ENCODE measurements at regions not wholly inside any gene's neighbourhood (a gene's known extent, or its start where the extent isn't known, plus 50 kb on each side); places are given as distances from the start of the nearest gene placed in this dataset.

DNA sequence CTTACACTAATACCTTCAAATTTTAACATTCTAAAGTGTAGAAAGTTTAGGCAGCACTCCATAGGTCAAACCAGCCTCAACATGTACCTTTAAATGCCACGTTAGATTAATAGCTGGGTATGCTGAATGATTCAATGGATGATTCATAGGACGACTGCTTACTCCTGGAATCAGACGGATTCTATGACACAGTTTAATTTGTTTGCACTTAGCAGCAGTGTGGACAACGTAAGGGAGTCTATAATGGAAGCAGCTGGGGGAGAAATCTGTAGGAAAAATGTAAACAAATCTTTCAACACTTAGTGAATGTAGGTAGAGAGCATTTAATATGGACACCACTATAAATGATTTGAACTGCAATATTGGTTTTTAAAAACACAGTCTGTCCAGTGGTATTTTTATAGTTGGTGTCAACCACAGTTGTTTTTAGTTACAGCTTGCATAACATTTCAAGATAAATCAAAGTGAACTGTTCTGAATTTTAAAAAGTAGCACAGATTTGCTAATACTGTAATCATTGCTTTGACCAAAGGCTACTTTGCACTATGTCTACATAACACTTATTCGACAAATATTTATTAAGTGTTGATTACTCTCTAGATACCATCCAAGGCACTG lies 701.5 kb upstream of the MEF2C start:
- Histone ChIP-seq H3K36me3 (ENCODE audit: control insufficient read depth, insufficient read depth, low read length) (no peaks in the 10 kb centered on the region), H3K4me3 (ENCODE audit: low read depth, low read length) (no peak overlapping the region), H3K4me1 (ENCODE audit: control insufficient read depth, insufficient read depth, low read length) (no peaks in the 10 kb centered on the region), H3K27me3 (ENCODE audit: control insufficient read depth, insufficient read depth, low read length) (no peaks in the 10 kb centered on the region), H3K9me3 (ENCODE audit: control insufficient read depth, insufficient read depth, low read length) (no peaks in the 10 kb centered on the region), H3K27ac (ENCODE audit: low read depth, low read length) (no peak overlapping the region)
- WGBS (ENCODE audit: insufficient coverage) = no CpG with 5 or more reads among the region's 5 CpGs
- no peak for DNase-seq (ENCODE audit: low read depth in 4 of 6, low spot score in 6 of 6)

DNA sequence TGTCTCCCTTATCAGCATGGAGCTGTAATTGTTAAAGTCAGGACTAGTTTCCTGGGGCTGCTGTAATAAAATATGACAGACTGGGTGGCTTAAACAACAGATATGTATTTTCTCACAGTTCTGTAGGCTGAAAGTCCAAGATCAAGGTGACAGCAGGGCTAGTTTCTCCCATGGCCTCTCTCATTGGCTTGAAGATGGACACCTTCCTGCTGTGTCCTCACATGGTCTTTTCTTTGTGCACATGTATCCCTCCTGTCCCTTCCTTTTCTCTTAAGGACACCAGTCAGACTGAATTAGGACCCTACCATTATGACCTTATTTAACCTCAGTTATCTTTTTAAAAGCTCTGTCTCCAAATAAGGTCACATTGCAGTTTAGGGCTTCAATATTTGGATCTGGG lies 700.5 kb upstream of the MEF2C start:
- Histone ChIP-seq H3K4me1 (ENCODE audit: control insufficient read depth, insufficient read depth, low read length) (no peaks in the 10 kb centered on the region), H3K36me3 (ENCODE audit: control insufficient read depth, insufficient read depth, low read length) (no peaks in the 10 kb centered on the region), H3K27me3 (ENCODE audit: control insufficient read depth, insufficient read depth, low read length) (no peaks in the 10 kb centered on the region), H3K4me3 (ENCODE audit: low read depth, low read length) (no peak overlapping the region), H3K27ac (ENCODE audit: low read depth, low read length) (no peak overlapping the region), H3K9me3 (ENCODE audit: control insufficient read depth, insufficient read depth, low read length) (no peaks in the 10 kb centered on the region)
- DNase-seq (ENCODE audit: low read depth in 4 of 6, low spot score in 6 of 6) = no peak

GRCh38 chr5:89582768-89583339 lies 699.9 kb upstream of the MEF2C start:
- Histone ChIP-seq H3K4me1 (ENCODE audit: control insufficient read depth, insufficient read depth, low read length) (no peaks in the 10 kb centered on the region), H3K27me3 (ENCODE audit: control insufficient read depth, insufficient read depth, low read length) (no peaks in the 10 kb centered on the region), H3K4me3 (ENCODE audit: low read depth, low read length) (no peak overlapping the region), H3K27ac (ENCODE audit: low read depth, low read length) (no peak overlapping the region), H3K9me3 (ENCODE audit: control insufficient read depth, insufficient read depth, low read length) (no peaks in the 10 kb centered on the region), H3K36me3 (ENCODE audit: control insufficient read depth, insufficient read depth, low read length) (no peaks in the 10 kb centered on the region)
- no CpG with 5 or more reads among the region's 1 CpG for WGBS (ENCODE audit: insufficient coverage)
- no peak for DNase-seq (ENCODE audit: low read depth in 4 of 6, low spot score in 6 of 6)

GRCh38 chr5:89580976-89581375 lies 698.0 kb upstream of the MEF2C start:
- 83% methylated on average over 1 of the region's 2 CpGs for WGBS (ENCODE audit: insufficient coverage)
- Histone ChIP-seq H3K4me1 (ENCODE audit: control insufficient read depth, insufficient read depth, low read length) (no peaks in the 10 kb centered on the region), H3K27ac (ENCODE audit: low read depth, low read length) (no peak overlapping the region), H3K9me3 (ENCODE audit: control insufficient read depth, insufficient read depth, low read length) (no peaks in the 10 kb centered on the region), H3K36me3 (ENCODE audit: control insufficient read depth, insufficient read depth, low read length) (no peaks in the 10 kb centered on the region), H3K4me3 (ENCODE audit: low read depth, low read length) (no peak overlapping the region), H3K27me3 (ENCODE audit: control insufficient read depth, insufficient read depth, low read length) (no peaks in the 10 kb centered on the region)
- no peak for DNase-seq (ENCODE audit: low read depth in 4 of 6, low spot score in 6 of 6)

DNA sequence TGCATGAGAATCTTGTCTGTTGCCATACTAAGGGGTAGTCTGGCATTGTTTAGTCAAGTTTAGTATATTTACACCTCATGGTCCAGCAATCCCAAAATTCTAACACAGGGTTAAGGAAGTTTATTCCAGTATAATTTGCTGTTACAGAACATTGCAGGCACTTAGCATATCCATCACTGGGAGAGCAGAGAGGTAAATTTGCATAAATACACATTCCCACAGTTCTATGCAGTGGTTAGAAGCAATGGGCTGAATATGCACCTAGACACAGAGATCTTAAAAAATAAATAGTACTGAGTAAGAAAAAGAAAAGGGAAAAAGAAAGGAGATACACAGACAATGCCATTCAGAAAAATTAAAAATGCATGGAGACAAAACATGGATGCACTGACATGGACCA lies 692.3 kb upstream of the MEF2C start:
- no peak overlapping the region for H3K4me3 ChIP-seq (ENCODE audit: low read depth, low read length)
- no peaks in the 10 kb centered on the region for H3K27me3 ChIP-seq (ENCODE audit: control insufficient read depth, insufficient read depth, low read length)
- no peaks in the 10 kb centered on the region for H3K36me3 ChIP-seq (ENCODE audit: control insufficient read depth, insufficient read depth, low read length)
- no peaks in the 10 kb centered on the region for H3K9me3 ChIP-seq (ENCODE audit: control insufficient read depth, insufficient read depth, low read length)
- DNase-seq (ENCODE audit: low read depth in 4 of 6, low spot score in 6 of 6) = no peak
- no peak overlapping the region for H3K27ac ChIP-seq (ENCODE audit: low read depth, low read length)
- no peaks in the 10 kb centered on the region for H3K4me1 ChIP-seq (ENCODE audit: control insufficient read depth, insufficient read depth, low read length)

- Histone ChIP-seq H3K27ac (ENCODE audit: low read depth, low read length) (no peak overlapping the region), H3K4me1 (ENCODE audit: control insufficient read depth, insufficient read depth, low read length) (no peaks in the 10 kb centered on the region), H3K36me3 (ENCODE audit: control insufficient read depth, insufficient read depth, low read length) (no peaks in the 10 kb centered on the region), H3K9me3 (ENCODE audit: control insufficient read depth, insufficient read depth, low read length) (no peaks in the 10 kb centered on the region), H3K27me3 (ENCODE audit: control insufficient read depth, insufficient read depth, low read length) (no peaks in the 10 kb centered on the region), H3K4me3 (ENCODE audit: low read depth, low read length) (no peak overlapping the region)
- 58% methylated on average over 2 of the region's 4 CpGs for WGBS (ENCODE audit: insufficient coverage)
- DNase-seq (ENCODE audit: low read depth in 4 of 6, low spot score in 6 of 6) = peak; percentile 12 to 72 (median 34)
Measured at GRCh38 chr5:89573345-89573744, 690.4 kb upstream of the MEF2C start.

DNA sequence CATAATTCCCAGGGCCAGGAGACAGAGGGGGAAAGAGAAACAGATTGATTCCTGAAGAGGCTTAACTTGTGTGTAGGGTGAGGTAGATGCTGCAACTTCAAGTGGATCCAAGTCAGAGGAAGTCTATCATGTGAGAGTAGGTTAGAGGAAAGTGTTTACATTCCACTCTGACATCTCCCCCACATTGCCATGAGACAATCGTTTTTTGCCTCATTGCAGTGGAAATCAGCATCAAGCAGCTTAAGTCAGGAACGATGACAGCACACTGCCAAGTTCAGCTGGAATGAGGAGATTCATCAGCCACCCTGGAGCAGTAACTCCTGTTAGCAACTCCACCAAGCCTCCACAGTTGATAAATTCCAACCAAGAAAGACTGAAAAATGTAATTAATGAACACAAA lies 689.7 kb upstream of the MEF2C start:
- DNase-seq (ENCODE audit: low read depth in 4 of 6, low spot score in 6 of 6) = peak in 2 of 6 donors; percentile 7 to 20
- Histone ChIP-seq H3K4me1 (ENCODE audit: control insufficient read depth, insufficient read depth, low read length) (no peaks in the 10 kb centered on the region), H3K9me3 (ENCODE audit: control insufficient read depth, insufficient read depth, low read length) (no peaks in the 10 kb centered on the region), H3K27ac (ENCODE audit: low read depth, low read length) (no peak overlapping the region), H3K36me3 (ENCODE audit: control insufficient read depth, insufficient read depth, low read length) (no peaks in the 10 kb centered on the region), H3K4me3 (ENCODE audit: low read depth, low read length) (no peak overlapping the region), H3K27me3 (ENCODE audit: control insufficient read depth, insufficient read depth, low read length) (no peaks in the 10 kb centered on the region)
- WGBS (ENCODE audit: insufficient coverage) = 60% methylated on average over 1 of the region's 2 CpGs

DNA sequence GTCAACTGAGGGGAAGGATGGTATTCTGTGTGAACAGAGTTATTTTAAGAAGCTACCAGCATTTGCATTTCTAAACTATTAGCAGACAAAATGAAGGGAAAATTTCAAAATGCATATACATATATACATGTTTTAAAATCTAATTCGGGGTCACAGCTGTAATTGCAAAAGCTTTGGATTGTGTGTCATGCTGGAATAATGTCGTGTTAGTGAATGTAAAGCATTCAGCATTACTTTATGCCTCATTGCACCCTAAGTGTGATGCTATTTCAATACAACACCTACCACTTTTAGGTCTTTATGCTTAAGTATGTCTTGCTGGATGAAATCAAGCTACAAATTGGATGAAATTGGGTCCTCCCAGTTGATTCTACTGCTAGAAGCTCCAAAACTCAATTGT lies 687.6 kb upstream of the MEF2C start:
- Histone ChIP-seq H3K36me3 (ENCODE audit: control insufficient read depth, insufficient read depth, low read length) (no peaks in the 10 kb centered on the region), H3K4me3 (ENCODE audit: low read depth, low read length) (no peak overlapping the region), H3K4me1 (ENCODE audit: control insufficient read depth, insufficient read depth, low read length) (no peaks in the 10 kb centered on the region), H3K27ac (ENCODE audit: low read depth, low read length) (no peak overlapping the region), H3K9me3 (ENCODE audit: control insufficient read depth, insufficient read depth, low read length) (no peaks in the 10 kb centered on the region), H3K27me3 (ENCODE audit: control insufficient read depth, insufficient read depth, low read length) (no peaks in the 10 kb centered on the region)
- no CpG with 5 or more reads among the region's 2 CpGs for WGBS (ENCODE audit: insufficient coverage)
- DNase-seq (ENCODE audit: low read depth in 4 of 6, low spot score in 6 of 6) = peak in 1 of 6 donors; percentile 48

DNA sequence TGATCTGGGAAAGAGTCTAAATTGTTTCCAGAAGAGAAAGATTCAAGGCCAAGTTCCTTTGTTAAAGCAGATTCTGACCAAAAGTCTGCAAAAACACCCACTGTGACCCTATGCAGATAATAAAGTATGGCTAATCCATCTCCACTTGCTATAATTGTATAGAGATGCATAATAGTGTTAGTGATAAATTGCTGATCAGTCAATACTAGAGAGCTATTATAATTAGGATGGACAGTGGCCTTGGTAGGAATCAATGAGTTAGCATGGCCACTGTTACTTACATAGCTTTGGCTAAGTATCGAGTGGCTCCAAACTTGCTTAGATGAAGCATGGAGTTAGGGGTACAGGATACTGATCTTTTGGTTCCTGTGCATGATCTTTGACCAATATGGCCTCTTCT lies 683.4 kb upstream of the MEF2C start:
- Histone ChIP-seq H3K4me1 (ENCODE audit: control insufficient read depth, insufficient read depth, low read length) (no peaks in the 10 kb centered on the region), H3K36me3 (ENCODE audit: control insufficient read depth, insufficient read depth, low read length) (no peaks in the 10 kb centered on the region), H3K9me3 (ENCODE audit: control insufficient read depth, insufficient read depth, low read length) (no peaks in the 10 kb centered on the region), H3K27ac (ENCODE audit: low read depth, low read length) (no peak overlapping the region), H3K4me3 (ENCODE audit: low read depth, low read length) (no peak overlapping the region), H3K27me3 (ENCODE audit: control insufficient read depth, insufficient read depth, low read length) (no peaks in the 10 kb centered on the region)
- DNase-seq (ENCODE audit: low read depth in 4 of 6, low spot score in 6 of 6) = no peak
- 86% methylated on average over 1 of the region's 1 CpG for WGBS (ENCODE audit: insufficient coverage)

DNA sequence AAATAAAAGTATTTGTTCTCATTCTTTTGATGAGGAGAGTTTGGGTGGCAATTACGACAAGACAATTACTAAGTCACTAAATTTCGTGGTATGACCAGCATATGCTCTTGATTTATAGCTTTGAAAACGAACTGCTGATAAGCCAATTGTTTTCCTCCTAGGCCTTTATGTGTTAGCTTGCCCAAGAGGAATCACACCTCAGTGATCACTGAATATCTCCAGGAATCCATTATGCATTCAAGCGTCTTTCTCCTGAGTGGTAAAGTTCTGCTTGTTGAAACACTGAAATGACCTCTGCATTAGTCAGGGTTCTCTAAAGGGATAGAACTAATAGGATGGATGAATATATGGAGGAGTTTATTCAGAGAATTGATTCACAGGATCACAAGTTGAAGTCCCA lies 677.7 kb upstream of the MEF2C start:
- Histone ChIP-seq H3K27me3 (ENCODE audit: control insufficient read depth, insufficient read depth, low read length) (no peaks in the 10 kb centered on the region), H3K9me3 (ENCODE audit: control insufficient read depth, insufficient read depth, low read length) (no peaks in the 10 kb centered on the region), H3K36me3 (ENCODE audit: control insufficient read depth, insufficient read depth, low read length) (no peaks in the 10 kb centered on the region), H3K4me3 (ENCODE audit: low read depth, low read length) (no peak overlapping the region), H3K4me1 (ENCODE audit: control insufficient read depth, insufficient read depth, low read length) (no peaks in the 10 kb centered on the region), H3K27ac (ENCODE audit: low read depth, low read length) (no peak overlapping the region)
- 67% methylated on average over 1 of the region's 4 CpGs for WGBS (ENCODE audit: insufficient coverage)
- no peak for DNase-seq (ENCODE audit: low read depth in 4 of 6, low spot score in 6 of 6)
